WERI-Rb-1 (cell line): ENCODE measurements at regions not wholly inside any gene's neighbourhood (a gene's known extent, or its start where the extent isn't known, plus 50 kb on each side); places are given as distances from the start of the nearest gene placed in this dataset.

Experiments
- DNase-seq: peaks from one replicate; pipeline ENCODE4 v3.0.0-alpha.2; 2020
- H3K27ac ChIP-seq: fragments of 250-450 bp; sonication (Bioruptor Pico); 2 replicates; pipeline ENCODE4 v1.5.1; 2020; ENCODE audit warnings: mild to moderate bottlenecking, moderate library complexity
- H3K27me3 ChIP-seq: fragments of 250-450 bp; sonication (Bioruptor Pico); 2 replicates; pipeline ENCODE4 v1.5.1; 2021; ENCODE audit warnings: mild to moderate bottlenecking, low read depth, moderate library complexity; ENCODE audit not compliant: insufficient read depth, severe bottlenecking
- H3K36me3 ChIP-seq: fragments of 250-450 bp; sonication (Bioruptor Pico); 2 replicates; pipeline ENCODE4 v1.5.1; 2020; ENCODE audit warnings: mild to moderate bottlenecking, moderate library complexity
- H3K4me3 ChIP-seq: 2 replicates; pipeline ENCODE4 v1.5.1; 2011; ENCODE audit warnings: low read depth, mild to moderate bottlenecking, control low read depth, low read length
- H3K9me3 ChIP-seq: fragments of 250-450 bp; sonication (Bioruptor Pico); 2 replicates; pipeline ENCODE4 v1.5.1; 2021; ENCODE audit warnings: mild to moderate bottlenecking, moderate library complexity; ENCODE audit not compliant: severe bottlenecking
- CTCF ChIP-seq: IDR thresholded peaks from 2 replicates; pipeline ENCODE4 v1.5.1; 2011; ENCODE audit warnings: low read depth, mild to moderate bottlenecking, control low read depth, inconsistent platforms, low read length

GRCh38 chr16:79723583-79724168 is 123.1 kb upstream of the MAF start:
- Histone ChIP-seq H3K4me3 (no peak overlapping the region), H3K27me3 (peaks cover 51% of the 10 kb centered on the region), H3K36me3 (no peaks in the 10 kb centered on the region), H3K9me3 (no peaks in the 10 kb centered on the region), H3K27ac (no peak overlapping the region)
- TF ChIP-seq CTCF, result no peak
- DNase-seq, result no peak

GRCh38 chr16:79721270-79721669 is 120.7 kb upstream of the MAF start:
- Histone ChIP-seq H3K4me3 (no peak overlapping the region), H3K9me3 (no peaks in the 10 kb centered on the region), H3K27ac (no peak overlapping the region), H3K36me3 (no peaks in the 10 kb centered on the region), H3K27me3 (peaks cover 61% of the 10 kb centered on the region)
- no peak for DNase-seq
- no peak for TF ChIP-seq CTCF

GRCh38 chr16:79717333-79718137 is 117.0 kb upstream of the MAF start:
- no peak overlapping the region for H3K4me3 ChIP-seq
- TF ChIP-seq CTCF, result no peak
- no peaks in the 10 kb centered on the region for H3K9me3 ChIP-seq
- H3K27me3 ChIP-seq, result peaks cover 74% of the 10 kb centered on the region
- H3K36me3 ChIP-seq, result no peaks in the 10 kb centered on the region
- no peak overlapping the region for H3K27ac ChIP-seq
- DNase-seq, result no peak

- Histone ChIP-seq H3K9me3 (no peaks in the 10 kb centered on the region), H3K4me3 (no peak overlapping the region), H3K27ac (no peak overlapping the region), H3K27me3 (peaks cover 79% of the 10 kb centered on the region), H3K36me3 (no peaks in the 10 kb centered on the region)
- no peak for TF ChIP-seq CTCF
- no peak for DNase-seq
Observed at GRCh38 chr16:79716645-79717332, 116.3 kb upstream of the MAF start.

- Histone ChIP-seq H3K27me3 (peaks cover 74% of the 10 kb centered on the region), H3K36me3 (no peaks in the 10 kb centered on the region), H3K4me3 (no peak overlapping the region), H3K27ac (no peak overlapping the region), H3K9me3 (no peaks in the 10 kb centered on the region)
- TF ChIP-seq CTCF, result no peak
- no peak for DNase-seq
Observed at GRCh38 chr16:79715061-79715460, 114.5 kb upstream of the MAF start.
